Mesenchymal stem cell (in vitro differentiated cells and primary cell): ENCODE measurements at regions not wholly inside any gene's neighbourhood (a gene's known extent, or its start where the extent isn't known, plus 50 kb on each side); places are given as distances from the start of the nearest gene placed in this dataset.
A peak's percentile ranks its signal among the peaks of the same experiment; 100 is the strongest.

Experiments
- DNase-seq: peaks from one replicate; pipeline ENCODE4 v3.0.0-alpha.2; 2013
- H2AFZ ChIP-seq: one replicate; pipeline ENCODE4 v1.6.1; 2013; ENCODE audit warnings: low read depth, mild to moderate bottlenecking, control low read depth, inconsistent platforms, low read length, moderate library complexity
- H2AK5ac ChIP-seq: 2 replicates; pipeline ENCODE4 v1.6.1; 2013; ENCODE audit warnings: low read length, moderate library complexity, mild to moderate bottlenecking, inconsistent platforms; ENCODE audit not compliant: severe bottlenecking
- H2BK120ac ChIP-seq: one replicate; pipeline ENCODE4 v1.6.1; 2013; ENCODE audit warnings: low read depth, mild to moderate bottlenecking, inconsistent platforms, low read length, moderate library complexity
- H2BK12ac ChIP-seq, 2 experiments: one replicate each; pipeline ENCODE4 v1.6.1; 2013; ENCODE audit warnings: inconsistent platforms in 2 of 2, low read length in 2 of 2, mild to moderate bottlenecking in 2 of 2, moderate library complexity in 2 of 2, control low read depth in 1 of 2
- H2BK15ac ChIP-seq: one replicate; pipeline ENCODE4 v1.6.1; 2013; ENCODE audit warnings: mild to moderate bottlenecking, low read depth, inconsistent platforms; ENCODE audit not compliant: poor library complexity, severe bottlenecking
- H2BK5ac ChIP-seq: 2 replicates; pipeline ENCODE4 v1.6.1; 2013; ENCODE audit warnings: low read depth, mild to moderate bottlenecking, low read length, control low read depth, inconsistent platforms; ENCODE audit not compliant: poor library complexity, severe bottlenecking
- H3K14ac ChIP-seq, 2 experiments: one replicate each; pipeline ENCODE4 v1.6.1; 2013; ENCODE audit warnings: inconsistent platforms in 2 of 2, low read length in 2 of 2, control low read depth in 1 of 2, mild to moderate bottlenecking in 1 of 2, moderate library complexity in 1 of 2
- H3K18ac ChIP-seq, 2 experiments: one replicate each; pipeline ENCODE4 v1.6.1; 2013; ENCODE audit warnings: inconsistent platforms in 2 of 2, low read length in 2 of 2, control low read depth in 1 of 2, low read depth in 1 of 2, mild to moderate bottlenecking in 1 of 2
- H3K23ac ChIP-seq, 2 experiments: one replicate each; pipeline ENCODE4 v1.6.1; 2013; ENCODE audit warnings: inconsistent platforms in 2 of 2, low read length in 2 of 2, mild to moderate bottlenecking in 2 of 2, moderate library complexity in 2 of 2, control low read depth in 1 of 2
- H3K27ac ChIP-seq: 2 replicates; pipeline ENCODE4 v1.5.1; 2013; ENCODE audit warnings: mild to moderate bottlenecking, moderate library complexity, low read length, control low read depth, inconsistent platforms; ENCODE audit not compliant: poor library complexity, severe bottlenecking
- H3K27me3 ChIP-seq, 2 experiments: 2 replicates each; pipeline versions ENCODE4 v1.6.1 to v1.7.0; 2013; ENCODE audit warnings: low read length in 2 of 2, mild to moderate bottlenecking in 2 of 2, moderate library complexity in 2 of 2, control low read depth in 1 of 2, inconsistent platforms in 1 of 2; ENCODE audit not compliant: control insufficient read depth in 1 of 2, insufficient read depth in 1 of 2
- H3K36me3 ChIP-seq, 2 experiments: 2 replicates each; pipeline versions ENCODE4 v1.6.1 to v1.7.0; 2013; ENCODE audit warnings: low read length in 2 of 2, control low read depth in 1 of 2, inconsistent platforms in 1 of 2, low read depth in 1 of 2, mild to moderate bottlenecking in 1 of 2; ENCODE audit not compliant: insufficient read depth in 2 of 2, control insufficient read depth in 1 of 2
- H3K4ac ChIP-seq, 2 experiments: one replicate each; pipeline ENCODE4 v1.6.1; 2013; ENCODE audit warnings: inconsistent platforms in 2 of 2, low read length in 2 of 2, mild to moderate bottlenecking in 2 of 2, moderate library complexity in 2 of 2, control low read depth in 1 of 2, low read depth in 1 of 2
- H3K4me1 ChIP-seq: 2 replicates; pipeline ENCODE4 v1.6.1; 2013; ENCODE audit warnings: low read depth, low read length, control low read depth; ENCODE audit not compliant: control insufficient read depth, insufficient read depth
- H3K4me2 ChIP-seq: 2 replicates; pipeline ENCODE4 v1.6.1; 2013; ENCODE audit warnings: low read length, mild to moderate bottlenecking, inconsistent platforms; ENCODE audit not compliant: poor library complexity, severe bottlenecking
- H3K4me3 ChIP-seq, 2 experiments: 2 replicates each; pipeline versions ENCODE4 v1.5.1 to v1.7.0; 2013; ENCODE audit warnings: low read length in 2 of 2, mild to moderate bottlenecking in 2 of 2, control low read depth in 1 of 2, low read depth in 1 of 2; ENCODE audit not compliant: insufficient read depth in 1 of 2
- H3K79me1 ChIP-seq: replicated peaks from 2 replicates; pipeline ENCODE4 v1.6.1; 2013; ENCODE audit warnings: mild to moderate bottlenecking, control low read depth, low read length, inconsistent platforms; ENCODE audit not compliant: poor library complexity, severe bottlenecking
- H3K9ac ChIP-seq: 2 replicates; pipeline ENCODE4 v1.7.0; 2013; ENCODE audit warnings: mild to moderate bottlenecking, low read length, moderate library complexity
- H3K9me3 ChIP-seq: 2 replicates; pipeline ENCODE4 v1.7.0; 2013; ENCODE audit warnings: mild to moderate bottlenecking, low read length; ENCODE audit not compliant: control insufficient read depth
- H4K8ac ChIP-seq: one replicate; pipeline ENCODE4 v1.6.1; 2013; ENCODE audit warnings: inconsistent platforms, mild to moderate bottlenecking, low read length, moderate library complexity
- H4K91ac ChIP-seq: one replicate; pipeline ENCODE4 v1.6.1; 2013; ENCODE audit warnings: mild to moderate bottlenecking, low read length, inconsistent platforms
- WGBS: methylation state at CpG from one replicate; pipeline ENCODE4 v1.1.7; 2013; ENCODE audit warnings: mixed read lengths; 5-methylcytosine and 5-hydroxymethylcytosine counted together

GRCh38 chr4:59091146-59092142 is 1981.3 kb upstream of the IGFBP7 start:
- no peaks in the 10 kb centered on the region for H3K79me1 ChIP-seq
- H2BK12ac ChIP-seq, result no peak overlapping the region
- no peak overlapping the region for H3K27ac ChIP-seq
- peaks cover 2% of the 10 kb centered on the region for H3K4me1 ChIP-seq
- peak overlapping the region; percentile 23 for H4K8ac ChIP-seq
- no peaks in the 10 kb centered on the region for H3K9me3 ChIP-seq
- peak overlapping the region in 1 of 2 experiments; percentile 9 for H3K18ac ChIP-seq
- H3K23ac ChIP-seq, result no peak overlapping the region
- WGBS, result 84% methylated on average over 11 of the region's 12 CpGs
- no peak overlapping the region for H2BK120ac ChIP-seq
- H3K36me3 ChIP-seq, result no peaks in the 10 kb centered on the region
- H3K27me3 ChIP-seq, result no peaks in the 10 kb centered on the region
- DNase-seq, result no peak
- H2AK5ac ChIP-seq, result no peak overlapping the region
- no peak overlapping the region for H3K4me2 ChIP-seq
- H3K4me3 ChIP-seq, result no peak overlapping the region
- H3K9ac ChIP-seq, result no peak overlapping the region
- no peak overlapping the region for H2BK5ac ChIP-seq
- H3K14ac ChIP-seq, result no peak overlapping the region
- no peak overlapping the region for H2BK15ac ChIP-seq
- H2AFZ ChIP-seq, result no peak overlapping the region
- H3K4ac ChIP-seq, result no peak overlapping the region
- peak overlapping the region; percentile 46 for H4K91ac ChIP-seq

- no peak overlapping the region for H2BK12ac ChIP-seq
- H3K79me1 ChIP-seq, result no peaks in the 10 kb centered on the region
- H3K18ac ChIP-seq, result no peak overlapping the region
- H3K4ac ChIP-seq, result no peak overlapping the region
- H3K9ac ChIP-seq, result no peak overlapping the region
- no peak overlapping the region for H2AK5ac ChIP-seq
- no peak overlapping the region for H3K23ac ChIP-seq
- H3K27ac ChIP-seq, result no peak overlapping the region
- H3K27me3 ChIP-seq, result no peaks in the 10 kb centered on the region
- H3K9me3 ChIP-seq, result peaks cover 2% of the 10 kb centered on the region
- peaks cover 2% of the 10 kb centered on the region for H3K4me1 ChIP-seq
- no peak overlapping the region for H4K91ac ChIP-seq
- no peaks in the 10 kb centered on the region for H3K36me3 ChIP-seq
- H4K8ac ChIP-seq, result no peak overlapping the region
- no peak for DNase-seq
- no peak overlapping the region for H2BK120ac ChIP-seq
- no peak overlapping the region for H2BK5ac ChIP-seq
- H3K14ac ChIP-seq, result no peak overlapping the region
- WGBS, result 100% methylated on average over 1 of the region's 4 CpGs
- no peak overlapping the region for H3K4me2 ChIP-seq
- H3K4me3 ChIP-seq, result no peak overlapping the region
- H2AFZ ChIP-seq, result no peak overlapping the region
- no peak overlapping the region for H2BK15ac ChIP-seq
Observed at GRCh38 chr4:59094505-59094904, 1984.3 kb upstream of the IGFBP7 start.

GRCh38 chr4:59102311-59102710 is 1992.1 kb upstream of the IGFBP7 start:
- H2AK5ac ChIP-seq, result no peak overlapping the region
- no peak overlapping the region for H3K4me3 ChIP-seq
- H3K4ac ChIP-seq, result no peak overlapping the region
- no peaks in the 10 kb centered on the region for H3K79me1 ChIP-seq
- no peak overlapping the region for H3K4me2 ChIP-seq
- no peak overlapping the region for H3K18ac ChIP-seq
- H3K27ac ChIP-seq, result no peak overlapping the region
- H2BK12ac ChIP-seq, result no peak overlapping the region
- no peak overlapping the region for H2BK15ac ChIP-seq
- H2BK120ac ChIP-seq, result no peak overlapping the region
- no peak overlapping the region for H4K8ac ChIP-seq
- H3K14ac ChIP-seq, result no peak overlapping the region
- 97% methylated on average over 1 of the region's 2 CpGs for WGBS
- H3K9ac ChIP-seq, result no peak overlapping the region
- H2AFZ ChIP-seq, result no peak overlapping the region
- no peak overlapping the region for H4K91ac ChIP-seq
- H2BK5ac ChIP-seq, result no peak overlapping the region
- no peak overlapping the region for H3K23ac ChIP-seq
- no peak for DNase-seq
- no peaks in the 10 kb centered on the region for H3K4me1 ChIP-seq
- H3K36me3 ChIP-seq, result no peaks in the 10 kb centered on the region
- H3K27me3 ChIP-seq, result no peaks in the 10 kb centered on the region
- peaks cover 6% of the 10 kb centered on the region for H3K9me3 ChIP-seq

GRCh38 chr4:59120287-59120814 is 2010.2 kb upstream of the IGFBP7 start:
- no peak overlapping the region for H3K18ac ChIP-seq
- no peak overlapping the region for H3K4ac ChIP-seq
- H2AK5ac ChIP-seq, result no peak overlapping the region
- no peak overlapping the region for H3K9ac ChIP-seq
- no peak overlapping the region for H3K23ac ChIP-seq
- H3K27me3 ChIP-seq, result no peaks in the 10 kb centered on the region
- no peak overlapping the region for H3K14ac ChIP-seq
- WGBS, result 59% methylated on average over 3 of the region's 4 CpGs
- no peak overlapping the region for H4K8ac ChIP-seq
- no peak overlapping the region for H3K4me2 ChIP-seq
- H2AFZ ChIP-seq, result no peak overlapping the region
- H3K4me3 ChIP-seq, result no peak overlapping the region
- H2BK15ac ChIP-seq, result no peak overlapping the region
- H3K27ac ChIP-seq, result no peak overlapping the region
- DNase-seq, result no peak
- H3K79me1 ChIP-seq, result no peaks in the 10 kb centered on the region
- H2BK120ac ChIP-seq, result no peak overlapping the region
- H3K4me1 ChIP-seq, result no peaks in the 10 kb centered on the region
- no peak overlapping the region for H2BK12ac ChIP-seq
- no peak overlapping the region for H2BK5ac ChIP-seq
- H3K9me3 ChIP-seq, result no peaks in the 10 kb centered on the region
- no peak overlapping the region for H4K91ac ChIP-seq
- H3K36me3 ChIP-seq, result no peaks in the 10 kb centered on the region
